Adrenal gland (tissue), 9 donors: ENCODE measurements at regions not wholly inside any gene's neighbourhood (a gene's known extent, or its start where the extent isn't known, plus 50 kb on each side); places are given as distances from the start of the nearest gene placed in this dataset.

Source experiments
- DNase-seq, 7 donors: peaks; one replicate each; pipeline ENCODE4 v3.0.0-alpha.2; 2019 to 2020
- H3K27ac ChIP-seq, 5 donors: fragments of 200-600 bp; sonication (generic) in 4 of 5; 1 replicate in 3 of 5; 2 replicates in 2 of 5; pipeline versions ENCODE4 v1.5.1 to v1.8.0; 2016 to 2020; ENCODE audit warnings: mild to moderate bottlenecking in 1 of 5
- H3K27me3 ChIP-seq: fragments of 200-600 bp; 2 replicates; pipeline ENCODE4 v1.8.0; 2021
- H3K36me3 ChIP-seq, 2 donors: fragments of 200-600 bp; replicated peaks in 1 of 2; 1 replicate in 1 of 2; 2 replicates in 1 of 2; pipeline versions ENCODE4 v1.5.1 to v1.8.0; 2018 to 2022
- H3K4me1 ChIP-seq, 2 donors: fragments of 200-600 bp; replicated peaks in 1 of 2; 1 replicate in 1 of 2; 2 replicates in 1 of 2; pipeline versions ENCODE4 v1.5.1 to v1.8.0; 2018 to 2021
- H3K4me3 ChIP-seq, 4 donors: fragments of 200-600 bp; sonication (generic) in 3 of 4; one replicate each; pipeline ENCODE4 v1.5.1; 2016 to 2018
- H3K9me3 ChIP-seq, 3 donors: fragments of 200-600 bp; sonication (generic) in 1 of 3; replicated peaks in 1 of 3; 1 replicate in 2 of 3; 2 replicates in 1 of 3; pipeline versions ENCODE4 v1.5.1 to v1.8.0; 2016 to 2021
- POLR2A ChIP-seq, 2 donors: fragments of 450-650 bp; IDR thresholded peaks; one replicate each; pipeline ENCODE4 v1.6.1; 2017; ENCODE audit warnings: antibody characterized with exemption in 2 of 2, mild to moderate bottlenecking in 2 of 2, moderate library complexity in 1 of 2
- WGBS, 4 donors: extraction: QIAGEN DNeasy Blood & Tissue Kit in 2 of 4; methylation state at CpG; one replicate each; pipeline versions ENCODE4 v1.1.5 to v1.1.7; 2013 to 2017; 5-methylcytosine and 5-hydroxymethylcytosine counted together
- intact Hi-C, 2 donors: fragments of 100-400 bp; cut with DNase I; formaldehyde crosslinking; loops; one replicate each; pipeline versions ENCODE4 v1.14.1 to v1.15.0; 2022 to 2023
- TF ChIP-seq, protein P1 (sequence below), 6 experiments: fragments of 450-650 bp in 4 of 6; fragments of 200-600 bp in 2 of 6; sonication (generic) in 1 of 6; IDR thresholded peaks; 1 replicate in 5 of 6; 2 replicates in 1 of 6; pipeline versions ENCODE4 v1.5.1 to v1.8.0; 2016 to 2021; ENCODE audit warnings: antibody characterized with exemption in 6 of 6, mild to moderate bottlenecking in 2 of 6, moderate library complexity in 1 of 6
- donor health status: healthy with polysubstance abuse.
- donor health status: Bipolar disorder and iron deficiency.
- donor health status: DM: yes; HTN: yes; CAD: no.
- donor health status: DM: no; HTN: no; CAD: no.
- donor health status: DM: no; HTN: no; CAD: no.

GRCh38 chr7:94264756-94265155 lies 129.9 kb upstream of the COL1A2 start:
- intact Hi-C loops = no loop called here
- no peak for DNase-seq
- H3K9me3 ChIP-seq = no peaks in the 10 kb centered on the region
- no peaks in the 10 kb centered on the region for H3K36me3 ChIP-seq
- no peak overlapping the region for H3K27ac ChIP-seq
- H3K4me1 ChIP-seq = peaks cover 0 to 18% of the 10 kb centered on the region in 2 donors
- H3K4me3 ChIP-seq = no peak overlapping the region
- H3K27me3 ChIP-seq = no peaks in the 10 kb centered on the region
- TF ChIP-seq, protein P1, sequence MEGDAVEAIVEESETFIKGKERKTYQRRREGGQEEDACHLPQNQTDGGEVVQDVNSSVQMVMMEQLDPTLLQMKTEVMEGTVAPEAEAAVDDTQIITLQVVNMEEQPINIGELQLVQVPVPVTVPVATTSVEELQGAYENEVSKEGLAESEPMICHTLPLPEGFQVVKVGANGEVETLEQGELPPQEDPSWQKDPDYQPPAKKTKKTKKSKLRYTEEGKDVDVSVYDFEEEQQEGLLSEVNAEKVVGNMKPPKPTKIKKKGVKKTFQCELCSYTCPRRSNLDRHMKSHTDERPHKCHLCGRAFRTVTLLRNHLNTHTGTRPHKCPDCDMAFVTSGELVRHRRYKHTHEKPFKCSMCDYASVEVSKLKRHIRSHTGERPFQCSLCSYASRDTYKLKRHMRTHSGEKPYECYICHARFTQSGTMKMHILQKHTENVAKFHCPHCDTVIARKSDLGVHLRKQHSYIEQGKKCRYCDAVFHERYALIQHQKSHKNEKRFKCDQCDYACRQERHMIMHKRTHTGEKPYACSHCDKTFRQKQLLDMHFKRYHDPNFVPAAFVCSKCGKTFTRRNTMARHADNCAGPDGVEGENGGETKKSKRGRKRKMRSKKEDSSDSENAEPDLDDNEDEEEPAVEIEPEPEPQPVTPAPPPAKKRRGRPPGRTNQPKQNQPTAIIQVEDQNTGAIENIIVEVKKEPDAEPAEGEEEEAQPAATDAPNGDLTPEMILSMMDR (IDR thresholded peaks at IDR 0.05) = no peak
- no peak for TF ChIP-seq POLR2A (IDR thresholded peaks at IDR 0.05)

- H3K9me3 ChIP-seq = no peaks in the 10 kb centered on the region
- WGBS, 4 donors = 83 to 89% (median 85%) methylated on average over 2 of the region's 2 CpGs
- no peaks in the 10 kb centered on the region for H3K36me3 ChIP-seq
- intact Hi-C loops = no loop called here
- no peak overlapping the region for H3K4me3 ChIP-seq
- H3K27ac ChIP-seq = no peak overlapping the region
- peaks cover 0 to 18% of the 10 kb centered on the region in 2 donors for H3K4me1 ChIP-seq
- DNase-seq = no peak
- H3K27me3 ChIP-seq = no peaks in the 10 kb centered on the region
- TF ChIP-seq, protein P1 (IDR thresholded peaks at IDR 0.05) = no peak
- no peak for TF ChIP-seq POLR2A (IDR thresholded peaks at IDR 0.05)
Observed at GRCh38 chr7:94265456-94265855, 129.2 kb upstream of the COL1A2 start.

- Histone ChIP-seq H3K4me1 (peaks cover 0 to 18% of the 10 kb centered on the region in 2 donors), H3K9me3 (no peaks in the 10 kb centered on the region), H3K36me3 (no peaks in the 10 kb centered on the region), H3K4me3 (no peak overlapping the region), H3K27me3 (no peaks in the 10 kb centered on the region), H3K27ac (peak overlapping the region in 1 of 5 donors; percentile 47)
- WGBS, 4 donors = 29 to 40% (median 33%) methylated on average over 3 of the region's 3 CpGs
- intact Hi-C loops = no loop called here
- peak in 3 of 7 donors; percentile 15 to 34 (median 28) for DNase-seq
- no peak for TF ChIP-seq POLR2A (IDR thresholded peaks at IDR 0.05)
- TF ChIP-seq, protein P1 (IDR thresholded peaks at IDR 0.05) = no peak
Observed at GRCh38 chr7:94266238-94266644, 128.5 kb upstream of the COL1A2 start.

GRCh38 chr7:94270772-94271171 lies 123.9 kb upstream of the COL1A2 start:
- TF ChIP-seq, protein P1 (IDR thresholded peaks at IDR 0.05) = no peak
- no peak for TF ChIP-seq POLR2A (IDR thresholded peaks at IDR 0.05)
- H3K4me1 ChIP-seq = peaks cover 0 to 9% of the 10 kb centered on the region in 2 donors
- WGBS, 4 donors = 85 to 92% (median 88%) methylated on average over 1 of the region's 1 CpG
- H3K27ac ChIP-seq = no peak overlapping the region
- no peaks in the 10 kb centered on the region for H3K9me3 ChIP-seq
- H3K27me3 ChIP-seq = no peaks in the 10 kb centered on the region
- intact Hi-C loops = no loop called here
- no peak overlapping the region for H3K4me3 ChIP-seq
- no peak for DNase-seq
- no peaks in the 10 kb centered on the region for H3K36me3 ChIP-seq
